NB4 (cell line): ENCODE measurements at regions not wholly inside any gene's neighbourhood (a gene's known extent, or its start where the extent isn't known, plus 50 kb on each side); places are given as distances from the start of the nearest gene placed in this dataset.

Experiments
- DNase-seq: peaks from one replicate; pipeline ENCODE4 v3.0.0; 2010; ENCODE audit warnings: low read depth
- H3K4me3 ChIP-seq: one replicate; pipeline ENCODE4 v1.5.1; 2011; ENCODE audit warnings: mild to moderate bottlenecking, low read depth, low read length, moderate library complexity
- CTCF ChIP-seq: IDR thresholded peaks from one replicate; pipeline ENCODE4 v1.5.1; 2012; ENCODE audit warnings: low read depth, low read length
- MAX ChIP-seq: IDR thresholded peaks from 2 replicates; pipeline ENCODE4 v1.6.1; 2011; ENCODE audit warnings: low read depth, low read length
- MYC ChIP-seq: IDR thresholded peaks from 2 replicates; pipeline ENCODE4 v1.6.1; 2011; ENCODE audit warnings: low read depth, low read length
- POLR2A ChIP-seq: IDR thresholded peaks from 2 replicates; pipeline ENCODE4 v1.6.1; 2011; ENCODE audit warnings: mild to moderate bottlenecking; ENCODE audit not compliant: insufficient read length; ENCODE audit errors: extremely low read depth

- H3K4me3 ChIP-seq, result no peak overlapping the region
- DNase-seq, result no peak
- TF ChIP-seq CTCF (no peak), MYC (no peak), MAX (no peak), POLR2A (no peak)
Measured at GRCh38 chr10:113427811-113428558, 124.9 kb upstream of the HABP2 start.

- TF ChIP-seq MAX (no peak), MYC (no peak), CTCF (no peak), POLR2A (no peak)
- no peak for DNase-seq
Measured at GRCh38 chr10:113430634-113431397, 122.0 kb upstream of the HABP2 start.

GRCh38 chr10:113431398-113432160 is 121.3 kb upstream of the HABP2 start:
- DNase-seq, result no peak
- TF ChIP-seq CTCF, result no peak
- TF ChIP-seq MYC, result no peak
- no peak for TF ChIP-seq MAX
- TF ChIP-seq POLR2A, result no peak

More at GRCh38 chr10:113430634-113431397, 122.0 kb upstream of the HABP2 start:
- no peak overlapping the region for H3K4me3 ChIP-seq

GRCh38 chr10:113433711-113434110 is 119.1 kb upstream of the HABP2 start:
- TF ChIP-seq MAX, result no peak
- no peak for TF ChIP-seq CTCF
- TF ChIP-seq POLR2A, result no peak
- TF ChIP-seq MYC, result no peak
- no peak overlapping the region for H3K4me3 ChIP-seq
- DNase-seq, result no peak

More at GRCh38 chr10:113431398-113432160, 121.3 kb upstream of the HABP2 start:
- H3K4me3 ChIP-seq, result no peak overlapping the region

- no peak overlapping the region for H3K4me3 ChIP-seq
- TF ChIP-seq MAX (no peak), CTCF (no peak), MYC (no peak), POLR2A (no peak)
- DNase-seq, result no peak
Measured at GRCh38 chr10:113434315-113434714, 118.5 kb upstream of the HABP2 start.
